ENCODE measurements at regions not wholly inside any gene's neighbourhood (a gene's known extent, or its start where the extent isn't known, plus 50 kb on each side); places are given as distances from the start of the nearest gene placed in this dataset.

GRCh38 chr4:23962462-23962861 is 72.6 kb upstream of the PPARGC1A start:
- TF ChIP-seq CTCF (conservative IDR thresholded peaks at IDR 0.05; ENCODE audit: low read length) (no peak), EZH2phosphoT487 (IDR thresholded peaks at IDR 0.05; ENCODE audit: borderline replicate concordance, low read depth, low read length) (no peak)
